ENCODE measurements at regions not wholly inside any gene's neighbourhood (a gene's known extent, or its start where the extent isn't known, plus 50 kb on each side); places are given as distances from the start of the nearest gene placed in this dataset.
"Not testable (repeated sequence)": the region's sequence is repeated elsewhere in the genome, so short reads cannot be mapped to it uniquely, and the experiment has no call there.

GRCh38 chr9:87026204-87026603 is 78.9 kb upstream of the GAS1 start:
- no peak for TF ChIP-seq CTCF (conservative IDR thresholded peaks at IDR 0.05)
- H3K27ac ChIP-seq: no peak overlapping the region

DNA sequence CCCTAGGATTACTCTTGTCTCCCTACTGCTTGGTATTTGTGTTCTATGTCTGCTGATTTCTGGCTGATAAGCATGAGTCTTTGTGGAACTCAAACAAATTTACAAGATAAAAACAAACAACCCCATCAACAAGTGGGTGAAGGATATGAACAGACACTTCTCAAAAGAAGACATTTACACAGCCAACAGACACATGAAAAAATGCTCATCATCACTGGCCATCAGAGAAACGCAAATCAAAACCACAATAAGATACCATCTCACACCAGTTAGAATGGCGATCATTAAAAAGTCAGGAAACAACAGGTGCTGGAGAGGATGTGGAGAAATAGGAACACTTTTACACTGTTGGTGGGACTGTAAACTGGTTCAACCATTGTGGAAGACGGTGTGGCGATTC is 81.5 kb upstream of the GAS1 start:
- H3K27ac ChIP-seq: not testable (repeated sequence)

- H3K27ac ChIP-seq: no peak overlapping the region
- no peak for TF ChIP-seq CTCF (conservative IDR thresholded peaks at IDR 0.05)
Observed at GRCh38 chr9:87029905-87030304, 82.6 kb upstream of the GAS1 start.

GRCh38 chr9:87034841-87035240 is 87.5 kb upstream of the GAS1 start:
- H3K27ac ChIP-seq: no peak overlapping the region
- no peak for TF ChIP-seq CTCF (conservative IDR thresholded peaks at IDR 0.05)

DNA sequence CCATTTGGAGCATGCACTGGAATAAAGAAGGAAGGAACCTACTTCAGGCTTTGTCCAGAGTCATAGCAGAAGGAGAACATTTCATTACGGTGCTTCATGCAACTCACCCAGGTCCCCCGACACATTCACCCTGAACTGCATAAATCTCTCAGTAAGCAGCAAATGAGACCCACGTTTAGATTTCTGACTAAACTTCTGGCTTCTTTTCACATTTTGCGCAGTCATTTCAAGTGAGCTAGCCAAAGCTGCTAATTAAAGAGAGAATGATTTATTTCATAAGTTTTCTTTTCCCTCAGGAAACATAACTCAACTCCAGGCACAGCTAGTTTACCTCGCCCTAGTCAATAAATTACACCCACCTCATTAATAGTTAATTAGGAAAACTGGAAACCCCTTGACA is 88.6 kb upstream of the GAS1 start:
- no peak overlapping the region for H3K27ac ChIP-seq
- no peak for TF ChIP-seq CTCF (conservative IDR thresholded peaks at IDR 0.05)

DNA sequence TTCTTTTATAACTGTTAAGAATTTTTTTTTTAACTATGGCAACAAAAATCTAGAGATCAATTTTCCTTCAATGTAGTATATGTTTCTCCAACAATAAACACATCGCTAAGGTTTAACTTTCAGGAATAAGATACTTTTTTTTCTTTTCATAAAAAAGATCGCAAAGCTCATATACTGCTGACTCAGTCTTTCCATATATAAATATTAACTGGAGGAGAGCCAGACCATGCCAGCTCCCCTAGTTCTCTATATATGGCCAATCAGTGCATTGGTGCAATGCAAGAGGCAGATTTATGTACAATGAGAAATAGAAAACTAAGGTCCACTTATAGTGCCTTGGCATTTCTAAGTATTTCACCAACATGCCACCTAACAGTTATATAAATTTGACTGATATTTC is 89.2 kb upstream of the GAS1 start:
- TF ChIP-seq CTCF (conservative IDR thresholded peaks at IDR 0.05): no peak
- H3K27ac ChIP-seq: no peak overlapping the region

DNA sequence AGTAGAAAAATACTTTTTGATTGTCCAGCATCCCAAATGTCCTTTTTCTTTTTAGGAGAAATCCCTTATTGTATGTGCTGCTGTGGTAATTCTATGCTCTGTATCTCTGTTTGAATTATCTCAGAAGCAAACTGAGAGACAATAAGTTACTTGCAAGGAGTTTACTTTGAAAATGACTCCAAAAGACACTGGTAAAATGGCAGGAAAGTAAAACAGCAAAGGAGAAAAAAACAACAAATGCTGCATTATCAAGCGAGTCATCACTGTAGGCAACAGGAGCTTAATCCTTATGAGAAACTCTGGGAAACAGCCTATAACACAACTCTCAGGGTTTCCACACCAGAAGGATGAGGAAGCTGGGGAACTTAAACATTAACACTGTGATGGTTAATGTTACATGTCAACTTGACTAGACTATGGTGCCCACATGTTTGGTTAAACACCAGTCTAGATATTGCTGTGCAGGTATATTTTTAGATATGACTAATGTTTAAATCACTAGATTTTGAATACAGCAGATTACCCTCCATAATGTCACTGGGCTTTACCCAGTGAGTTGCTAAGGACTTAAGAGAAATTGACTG is 92.6 kb upstream of the GAS1 start:
- no peak overlapping the region for H3K27ac ChIP-seq
- no peak for TF ChIP-seq CTCF (conservative IDR thresholded peaks at IDR 0.05)

DNA sequence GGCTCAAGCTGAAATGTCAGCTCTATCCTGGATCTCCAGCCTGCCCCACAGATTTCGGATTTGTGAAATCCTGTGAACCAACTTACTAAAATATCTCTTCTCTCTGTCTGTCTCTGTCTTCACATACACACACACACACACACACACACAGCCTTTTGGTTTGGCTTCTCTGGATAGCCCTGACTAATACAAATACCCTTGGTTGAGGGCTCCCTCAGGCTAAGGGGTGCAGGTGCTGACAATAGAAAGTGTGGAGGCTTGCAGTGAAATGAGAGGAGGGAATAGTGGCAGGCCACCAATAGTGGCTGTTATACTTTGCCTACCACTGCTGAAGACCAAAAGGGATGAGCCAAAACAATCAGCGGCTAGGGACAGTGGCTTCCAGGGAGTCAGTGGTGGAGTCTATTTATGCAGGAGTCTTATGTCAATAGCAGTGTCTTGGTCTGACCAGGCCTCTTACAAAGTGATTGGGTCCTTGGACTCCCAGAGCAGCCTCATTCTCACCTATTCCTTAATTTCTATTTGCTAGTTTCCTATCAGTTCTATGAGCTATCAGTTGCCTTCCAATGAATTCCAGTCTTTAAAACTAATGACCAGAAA is 93.2 kb upstream of the GAS1 start:
- no peak overlapping the region for H3K27ac ChIP-seq
- no peak for TF ChIP-seq CTCF (conservative IDR thresholded peaks at IDR 0.05)

- H3K27ac ChIP-seq: not testable (repeated sequence)
Observed at GRCh38 chr9:87041553-87042235, 94.4 kb upstream of the GAS1 start.

GRCh38 chr9:87049929-87050608 is 102.8 kb upstream of the GAS1 start:
- not testable (repeated sequence) for H3K27ac ChIP-seq

Measured in VCaP (cell line).